Hepatocyte (in vitro differentiated cells): ENCODE measurements at regions not wholly inside any gene's neighbourhood (a gene's known extent, or its start where the extent isn't known, plus 50 kb on each side); places are given as distances from the start of the nearest gene placed in this dataset.

Source experiments
- DNase-seq: peaks from one replicate; pipeline ENCODE4 v3.0.0-alpha.2; 2016; ENCODE audit warnings: low spot score
- H2AFZ ChIP-seq: fragments of 200-600 bp; sonication (generic); 2 replicates; pipeline ENCODE4 v1.6.0; 2016; ENCODE audit warnings: antibody characterized with exemption, mild to moderate bottlenecking
- H3K27ac ChIP-seq: fragments of 200-600 bp; sonication (generic); 2 replicates; pipeline ENCODE4 v1.5.1; 2016; ENCODE audit warnings: mild to moderate bottlenecking
- H3K27me3 ChIP-seq: fragments of 200-600 bp; sonication (generic); 2 replicates; pipeline ENCODE4 v1.6.1; 2016
- H3K36me3 ChIP-seq: fragments of 200-600 bp; sonication (generic); replicated peaks from 2 replicates; pipeline ENCODE4 v1.5.1; 2016; ENCODE audit warnings: low read depth; ENCODE audit not compliant: insufficient read depth
- H3K4me1 ChIP-seq: fragments of 200-600 bp; sonication (generic); 2 replicates; pipeline ENCODE4 v1.5.1; 2016; ENCODE audit warnings: mild to moderate bottlenecking, moderate library complexity; ENCODE audit not compliant: insufficient read depth
- H3K4me2 ChIP-seq: fragments of 200-600 bp; sonication (generic); 2 replicates; pipeline ENCODE4 v1.6.0; 2016
- H3K4me3 ChIP-seq: fragments of 200-600 bp; sonication (generic); 2 replicates; pipeline ENCODE4 v1.5.1; 2016; ENCODE audit warnings: mild to moderate bottlenecking
- H3K79me2 ChIP-seq: fragments of 200-600 bp; sonication (generic); 2 replicates; pipeline ENCODE4 v1.6.0; 2017; ENCODE audit warnings: mild to moderate bottlenecking
- H3K9me2 ChIP-seq: fragments of 200-600 bp; sonication (generic); replicated peaks from 2 replicates; pipeline ENCODE4 v1.6.0; 2017; ENCODE audit warnings: mild to moderate bottlenecking; ENCODE audit not compliant: insufficient read depth
- H3K9me3 ChIP-seq: fragments of 200-600 bp; sonication (generic); 2 replicates; pipeline ENCODE4 v1.5.1; 2016; ENCODE audit warnings: low read depth, mild to moderate bottlenecking
- H4K20me1 ChIP-seq: fragments of 200-600 bp; sonication (generic); 2 replicates; pipeline ENCODE4 v1.6.0; 2016; ENCODE audit warnings: mild to moderate bottlenecking; ENCODE audit not compliant: insufficient read depth, poor library complexity, severe bottlenecking
- CTCF ChIP-seq: fragments of 200-600 bp; sonication (generic); IDR thresholded peaks from 2 replicates; pipeline ENCODE4 v1.5.1; 2016; ENCODE audit warnings: antibody characterized with exemption, mild to moderate bottlenecking; ENCODE audit not compliant: poor library complexity
- EZH2 ChIP-seq: fragments of 200-600 bp; sonication (generic); IDR thresholded peaks from 2 replicates; pipeline ENCODE4 v1.6.1; 2016; ENCODE audit warnings: antibody characterized with exemption, mild to moderate bottlenecking, borderline replicate concordance
- EZH2phosphoT487 ChIP-seq: fragments of 200-600 bp; sonication (generic); IDR thresholded peaks from one replicate; pipeline ENCODE4 v1.6.1; 2018; ENCODE audit warnings: antibody characterized with exemption, mild to moderate bottlenecking, low read depth, moderate library complexity; ENCODE audit not compliant: unreplicated experiment, severe bottlenecking
- WGBS: methylation state at CpG from one replicate; pipeline ENCODE4 v1.1.6; 2016; ENCODE audit warnings: low lambda C conversion rate; ENCODE audit errors: missing lambda C conversion rate; 5-methylcytosine and 5-hydroxymethylcytosine counted together

- Histone ChIP-seq H3K27me3 (no peaks in the 10 kb centered on the region), H3K9me3 (no peaks in the 10 kb centered on the region), H3K4me3 (no peak overlapping the region), H3K27ac (no peak overlapping the region), H3K79me2 (no peaks in the 10 kb centered on the region), H3K9me2 (no peaks in the 10 kb centered on the region), H2AFZ (no peak overlapping the region), H4K20me1 (no peaks in the 10 kb centered on the region), H3K4me2 (no peak overlapping the region), H3K36me3 (no peaks in the 10 kb centered on the region), H3K4me1 (no peaks in the 10 kb centered on the region)
- whole genome bisulfite sequencing, result 90% methylated on average over 1 of the region's 1 CpG
- TF ChIP-seq EZH2, result no peak
- DNase-seq, result no peak
These were observed 304.4 kb upstream of the KIF2A start for GRCh38 chr5:62001640-62002039.

GRCh38 chr5:62002436-62002835, 303.6 kb upstream of the KIF2A start:
- H3K4me2 ChIP-seq, result no peak overlapping the region
- TF ChIP-seq EZH2, result no peak
- no peak for TF ChIP-seq EZH2phosphoT487
- TF ChIP-seq CTCF, result no peak
- no peaks in the 10 kb centered on the region for H3K27me3 ChIP-seq
- H3K79me2 ChIP-seq, result no peaks in the 10 kb centered on the region
- H3K4me3 ChIP-seq, result no peak overlapping the region
- no peak overlapping the region for H3K27ac ChIP-seq
- no peaks in the 10 kb centered on the region for H3K4me1 ChIP-seq
- H3K36me3 ChIP-seq, result no peaks in the 10 kb centered on the region
- no peaks in the 10 kb centered on the region for H4K20me1 ChIP-seq
- H3K9me2 ChIP-seq, result no peaks in the 10 kb centered on the region
- no peak for DNase-seq
- H3K9me3 ChIP-seq, result no peaks in the 10 kb centered on the region
- H2AFZ ChIP-seq, result no peak overlapping the region
- WGBS, result 82% methylated on average over 2 of the region's 2 CpGs

GRCh38 chr5:62005551-62005950, 300.5 kb upstream of the KIF2A start:
- no peaks in the 10 kb centered on the region for H3K9me3 ChIP-seq
- no peaks in the 10 kb centered on the region for H3K4me1 ChIP-seq
- no peak overlapping the region for H2AFZ ChIP-seq
- H3K36me3 ChIP-seq, result no peaks in the 10 kb centered on the region
- H3K79me2 ChIP-seq, result no peaks in the 10 kb centered on the region
- TF ChIP-seq EZH2phosphoT487 (no peak), EZH2 (no peak), CTCF (no peak)
- H4K20me1 ChIP-seq, result no peaks in the 10 kb centered on the region
- H3K4me3 ChIP-seq, result no peak overlapping the region
- no peaks in the 10 kb centered on the region for H3K9me2 ChIP-seq
- H3K27me3 ChIP-seq, result no peaks in the 10 kb centered on the region
- H3K27ac ChIP-seq, result no peak overlapping the region
- DNase-seq, result no peak
- no peak overlapping the region for H3K4me2 ChIP-seq
- 95% methylated on average over 2 of the region's 2 CpGs for WGBS

- no peak overlapping the region for H3K4me2 ChIP-seq
- H3K4me3 ChIP-seq, result no peak overlapping the region
- no peaks in the 10 kb centered on the region for H3K9me2 ChIP-seq
- H2AFZ ChIP-seq, result no peak overlapping the region
- no peaks in the 10 kb centered on the region for H3K79me2 ChIP-seq
- H3K27ac ChIP-seq, result no peak overlapping the region
- H3K9me3 ChIP-seq, result no peaks in the 10 kb centered on the region
- no peaks in the 10 kb centered on the region for H3K27me3 ChIP-seq
- no peaks in the 10 kb centered on the region for H4K20me1 ChIP-seq
- TF ChIP-seq EZH2, result no peak
- TF ChIP-seq EZH2phosphoT487, result no peak
- TF ChIP-seq CTCF, result no peak
- H3K4me1 ChIP-seq, result no peaks in the 10 kb centered on the region
- 82% methylated on average over 3 of the region's 3 CpGs for WGBS
- H3K36me3 ChIP-seq, result no peaks in the 10 kb centered on the region
- no peak for DNase-seq
These were observed 298.5 kb upstream of the KIF2A start for GRCh38 chr5:62007457-62007856.
